NCI-H1105 (cell line): ENCODE measurements at regions not wholly inside any gene's neighbourhood (a gene's known extent, or its start where the extent isn't known, plus 50 kb on each side); places are given as distances from the start of the nearest gene placed in this dataset.

Source experiments
- DNase-seq: peaks from one replicate; lab custom pipeline; 2025; lab: John Stamatoyannopoulos, UW

DNA sequence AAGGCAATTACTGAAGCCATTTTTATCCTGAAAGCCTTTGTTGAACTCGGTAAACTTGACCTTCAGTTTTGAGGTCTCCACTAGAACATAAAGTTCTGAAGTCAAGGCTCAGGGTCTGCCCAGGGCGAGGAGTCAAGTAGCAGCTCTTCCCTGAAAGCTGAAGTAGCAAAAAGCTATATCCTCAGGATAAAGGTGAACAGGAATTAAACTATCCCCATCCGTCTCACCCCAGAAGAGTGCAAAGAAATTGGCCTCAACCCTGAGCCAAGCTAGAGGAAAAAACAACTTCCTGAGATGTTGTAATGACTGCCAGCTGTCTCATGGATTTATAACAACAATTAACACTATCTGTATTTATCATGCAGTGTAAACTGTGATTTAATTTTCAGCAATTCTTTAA, 590.8 kb downstream of the SPRY1 start:
- DNase-seq: no peak

DNA sequence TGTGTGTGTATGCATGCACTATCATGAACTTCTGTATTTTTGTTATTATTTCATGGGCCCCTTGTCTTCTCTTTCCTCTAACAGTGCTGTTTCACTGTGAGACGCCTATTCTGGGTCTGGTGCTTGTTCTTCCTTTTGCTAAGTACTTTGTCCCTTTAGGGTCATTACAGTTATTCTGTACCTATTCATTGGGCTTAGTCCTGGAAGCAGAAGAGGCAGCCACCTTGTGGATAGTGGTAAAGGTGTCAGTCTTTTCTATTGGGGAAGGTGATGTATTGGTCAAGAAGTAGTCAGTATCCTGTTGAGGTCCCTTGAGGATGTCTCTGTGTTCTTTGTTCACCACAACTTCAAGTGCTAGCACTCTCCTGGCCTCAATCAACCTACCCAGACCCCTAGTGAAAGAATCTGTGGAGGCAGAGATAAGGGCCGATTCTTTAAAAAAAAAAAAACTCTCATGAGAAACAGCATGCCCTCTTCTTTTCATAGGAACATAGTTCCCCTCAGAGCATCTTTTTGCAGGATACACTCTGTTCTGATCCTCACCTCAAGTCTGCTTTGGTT, 593.8 kb downstream of the SPRY1 start:
- no peak for DNase-seq

DNA sequence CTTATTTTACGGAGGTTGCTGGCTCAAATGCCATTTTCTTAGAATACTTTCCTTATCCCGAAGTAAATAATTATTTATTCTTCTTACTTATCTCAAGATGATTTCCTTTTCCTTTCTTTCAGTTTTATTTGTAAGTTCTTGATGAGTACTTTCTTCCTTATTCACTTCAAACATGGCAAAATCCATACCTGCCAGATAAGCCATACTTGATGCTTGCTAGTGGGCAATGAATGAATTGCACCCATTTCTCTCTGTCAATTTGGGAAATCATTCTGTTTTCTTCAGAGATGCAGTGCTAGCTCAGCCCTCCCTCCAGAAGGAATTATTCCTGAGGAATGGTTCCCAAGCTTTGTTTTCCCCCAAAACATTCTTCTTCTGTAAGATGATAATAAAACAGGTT, 598.3 kb downstream of the SPRY1 start:
- no peak for DNase-seq

DNA sequence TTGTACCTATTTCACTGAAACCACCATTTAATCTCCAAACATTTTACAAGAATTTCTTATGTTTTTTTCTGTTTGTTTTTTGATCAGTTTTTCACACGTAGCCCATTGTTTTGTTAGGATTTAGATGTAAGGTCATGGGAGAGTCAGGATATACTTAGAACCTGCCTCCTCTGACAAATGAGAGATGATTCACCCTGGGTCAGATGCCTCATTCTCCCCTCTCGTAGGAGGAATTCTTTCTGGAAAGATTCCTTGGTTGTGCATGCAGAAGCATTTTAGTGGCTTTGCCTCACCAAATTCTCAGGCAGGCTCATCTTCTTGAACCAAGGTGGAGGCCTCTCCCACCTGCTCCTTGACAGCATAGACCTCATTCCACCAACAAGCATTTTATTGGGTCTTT, 599.3 kb downstream of the SPRY1 start:
- no peak for DNase-seq

DNA sequence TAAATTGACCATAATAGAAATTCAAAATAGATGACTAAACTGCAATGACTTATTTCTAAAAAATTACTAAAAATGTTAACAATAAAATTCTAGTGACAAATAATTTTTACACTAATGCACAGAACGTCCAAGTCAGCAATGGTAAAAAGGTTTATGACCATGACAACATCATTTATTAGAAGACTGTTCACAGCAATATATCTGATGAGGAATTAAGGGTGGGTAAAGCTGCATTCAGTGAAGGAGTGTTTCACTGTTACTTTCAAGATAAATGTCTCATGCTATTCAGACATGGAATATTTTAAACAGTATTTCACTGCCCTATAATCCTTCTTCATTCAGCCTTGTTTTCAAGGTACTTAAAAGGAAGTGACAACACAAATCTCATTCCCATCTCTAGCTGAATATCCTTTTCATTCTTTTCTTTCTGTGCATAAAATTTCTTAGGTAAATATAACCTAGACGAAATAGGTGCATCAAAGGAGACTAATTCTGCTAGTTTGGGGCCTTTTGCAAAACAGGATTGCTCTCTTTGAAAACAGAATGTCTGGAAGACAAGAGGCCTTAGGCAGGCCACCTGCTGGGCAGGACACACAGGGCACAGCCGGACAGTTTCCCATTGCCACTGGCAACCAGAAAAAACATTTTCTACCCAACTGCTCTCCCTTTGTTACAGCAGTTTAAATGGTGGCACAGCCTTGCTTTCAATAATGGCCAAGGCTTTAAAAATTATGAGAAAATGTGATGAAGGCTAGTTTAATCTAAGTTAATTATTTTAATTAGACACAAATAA, 600.3 kb downstream of the SPRY1 start:
- no peak for DNase-seq

DNA sequence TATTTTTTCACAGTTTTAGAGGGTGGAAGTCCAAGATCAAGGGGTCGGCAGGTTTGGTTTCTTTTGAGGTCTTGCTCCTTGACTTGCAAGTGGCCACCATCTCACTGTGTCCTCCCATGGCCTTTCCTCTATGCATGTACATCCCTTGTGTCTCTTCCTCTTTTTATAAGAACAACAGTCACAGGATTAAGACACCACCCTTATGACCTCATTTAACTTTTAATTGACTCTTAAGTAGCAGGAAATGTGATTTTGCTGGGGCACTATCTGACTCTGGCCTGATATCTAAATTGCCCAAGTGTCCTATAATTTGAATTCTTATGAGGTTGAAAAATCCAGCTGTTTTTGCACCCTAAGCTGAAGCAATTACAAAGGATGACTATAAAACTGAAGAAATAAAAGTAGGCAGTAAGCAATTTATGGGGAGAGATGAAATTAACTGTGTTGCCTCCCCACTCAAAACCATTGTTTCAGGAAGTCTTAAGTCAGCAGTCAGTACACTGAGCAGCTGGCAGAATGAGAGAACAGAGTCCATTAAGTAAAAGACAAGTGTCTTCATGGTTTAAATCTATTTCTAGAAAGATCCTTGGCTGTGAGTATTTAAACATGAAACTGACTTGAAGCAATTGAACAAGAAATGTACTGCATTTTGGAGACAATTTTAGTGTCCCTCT, 601.3 kb downstream of the SPRY1 start:
- no peak for DNase-seq

DNA sequence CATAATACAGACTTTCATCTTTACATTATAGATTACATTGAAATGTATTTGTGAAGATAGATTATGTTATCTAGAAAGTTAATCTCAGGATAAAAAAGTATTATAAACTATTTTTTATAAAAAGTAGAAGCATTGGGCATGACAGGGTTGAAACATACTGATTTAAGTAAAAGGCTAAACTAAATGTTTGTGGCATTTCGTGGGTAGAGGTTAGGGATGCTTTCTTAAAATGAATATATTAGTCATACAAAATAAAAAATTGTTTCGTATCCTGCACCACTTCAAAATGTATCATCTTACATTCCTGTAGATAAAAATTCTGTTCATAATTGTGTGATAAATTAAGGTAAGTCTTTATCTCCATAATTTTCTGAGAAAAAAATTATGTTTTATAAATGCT, 603.6 kb downstream of the SPRY1 start:
- no peak for DNase-seq

DNA sequence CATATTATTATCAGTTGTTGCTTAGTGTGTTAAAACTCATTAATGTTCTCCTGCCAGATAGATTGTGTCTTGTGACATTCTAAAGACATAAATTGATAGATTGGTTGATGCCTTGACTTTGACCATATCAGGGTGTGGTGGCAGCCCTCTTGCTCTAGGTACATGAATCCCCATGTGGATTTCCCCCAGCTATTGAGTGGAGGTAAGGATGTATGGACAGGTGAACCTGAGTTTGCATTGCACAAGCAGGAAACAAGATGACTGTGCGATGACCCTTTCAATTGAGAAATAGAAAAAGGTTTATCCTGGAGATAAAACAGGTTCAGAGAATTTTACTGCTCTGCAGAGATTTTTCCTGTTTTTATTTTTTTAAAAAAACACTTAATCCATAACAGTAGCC, 619.2 kb downstream of the SPRY1 start:
- DNase-seq: no peak

DNA sequence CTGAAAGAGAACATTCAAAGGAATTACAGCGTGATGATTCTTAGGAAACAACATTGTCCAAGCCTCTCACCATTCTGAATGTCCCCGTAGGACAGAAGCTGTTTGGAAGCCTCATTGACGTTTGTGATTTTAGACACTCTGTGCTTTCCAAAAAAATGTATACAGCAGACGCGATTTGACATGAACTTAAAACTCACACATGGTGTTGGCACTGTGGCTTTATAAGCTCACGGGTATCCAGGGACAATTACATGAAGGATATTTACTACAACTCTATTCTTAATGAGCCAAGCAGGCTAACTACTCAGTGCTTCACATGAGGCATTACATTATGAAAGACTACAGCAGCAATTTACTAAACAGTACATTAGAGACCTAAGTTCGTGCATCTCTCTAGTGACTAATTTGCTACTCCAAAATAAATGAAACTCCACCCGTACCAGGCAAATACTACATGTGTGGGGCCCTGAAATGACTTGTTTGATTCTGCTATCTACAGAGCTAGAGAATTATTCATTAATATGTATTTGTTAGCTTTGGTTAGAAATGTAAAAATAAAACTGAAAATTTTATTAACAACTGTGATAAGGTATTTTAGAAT, 620.7 kb downstream of the SPRY1 start:
- no peak for DNase-seq

DNA sequence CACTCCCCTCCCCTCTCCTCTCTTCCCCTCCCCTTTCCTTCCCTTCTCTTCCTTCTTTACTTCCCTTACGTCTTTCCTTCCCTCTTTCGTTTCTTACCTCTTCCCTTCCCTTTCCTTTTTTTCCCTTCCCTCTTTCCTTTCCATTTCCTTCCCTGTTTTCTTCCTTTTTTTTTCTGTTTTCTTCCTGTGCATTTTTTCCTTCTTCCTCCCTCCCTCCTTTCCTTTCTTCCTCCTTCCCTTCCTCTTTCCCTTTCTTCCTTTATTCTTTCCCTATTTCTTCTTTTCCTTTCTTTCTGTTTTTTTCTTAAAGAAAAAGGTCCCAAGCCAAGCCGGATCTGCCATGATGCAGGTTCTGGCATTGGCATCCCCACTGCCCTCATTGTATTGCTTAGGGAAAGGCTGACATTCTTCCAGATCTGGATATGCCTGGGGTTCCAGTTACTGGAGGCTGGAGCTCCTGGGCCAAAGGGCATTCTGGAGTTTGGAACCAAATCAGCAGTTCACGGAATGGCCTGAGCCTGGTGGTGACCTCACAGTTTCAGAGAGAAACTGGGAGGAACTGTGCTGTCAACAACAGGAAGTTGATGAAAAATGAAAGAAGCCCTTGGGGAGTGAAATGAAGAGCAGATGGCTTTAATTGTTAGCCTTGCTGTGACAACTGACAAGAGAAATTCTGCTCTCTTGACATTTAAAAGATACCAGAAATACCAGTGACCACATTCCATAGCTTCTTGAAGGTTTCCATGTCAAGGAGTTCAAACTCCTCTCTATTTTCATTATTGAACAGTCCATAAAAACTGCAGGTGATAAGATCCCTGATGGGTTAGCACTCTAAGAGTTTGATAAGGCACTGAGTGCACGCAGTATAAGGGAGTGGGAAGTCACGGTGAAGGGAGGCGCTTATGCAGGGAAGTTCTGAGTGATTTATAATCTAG, 622.1 kb downstream of the SPRY1 start:
- no peak for DNase-seq

DNA sequence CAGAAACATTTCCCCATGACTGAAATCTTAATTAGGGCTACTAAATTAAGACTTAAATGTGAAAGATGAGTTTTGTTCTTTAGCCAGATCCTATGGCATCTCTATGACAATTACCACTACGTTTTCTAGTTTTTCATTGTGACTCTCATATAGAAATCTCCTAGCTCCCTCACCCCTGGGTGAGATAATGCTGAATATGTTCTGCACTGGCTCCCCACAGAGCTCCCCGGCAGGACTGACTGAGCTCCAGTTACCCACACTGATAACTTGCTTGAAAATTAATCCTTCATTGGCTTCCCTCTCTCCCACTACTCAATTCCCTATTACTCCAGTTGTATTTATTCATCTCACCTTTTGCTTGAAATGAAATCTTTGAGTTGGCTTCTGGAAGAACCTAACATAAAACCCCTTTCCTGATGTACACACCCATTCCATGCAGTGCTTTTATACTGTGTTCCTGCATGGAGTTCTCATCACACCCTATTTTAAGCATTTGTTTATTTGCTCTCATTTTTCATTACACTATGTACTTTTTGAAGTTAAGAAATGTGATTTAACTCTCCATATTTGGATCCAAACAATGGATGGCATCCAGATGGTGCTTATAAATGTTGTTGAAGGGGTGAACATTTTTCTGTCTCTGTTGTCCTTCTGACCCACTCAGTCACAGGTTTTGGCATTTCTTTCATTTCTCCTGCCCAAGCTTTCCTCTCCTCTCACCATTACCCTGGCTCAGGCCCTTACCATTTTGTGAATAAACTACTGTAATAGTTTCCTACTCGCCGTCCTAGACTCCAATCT, 623.4 kb downstream of the SPRY1 start:
- no peak for DNase-seq

DNA sequence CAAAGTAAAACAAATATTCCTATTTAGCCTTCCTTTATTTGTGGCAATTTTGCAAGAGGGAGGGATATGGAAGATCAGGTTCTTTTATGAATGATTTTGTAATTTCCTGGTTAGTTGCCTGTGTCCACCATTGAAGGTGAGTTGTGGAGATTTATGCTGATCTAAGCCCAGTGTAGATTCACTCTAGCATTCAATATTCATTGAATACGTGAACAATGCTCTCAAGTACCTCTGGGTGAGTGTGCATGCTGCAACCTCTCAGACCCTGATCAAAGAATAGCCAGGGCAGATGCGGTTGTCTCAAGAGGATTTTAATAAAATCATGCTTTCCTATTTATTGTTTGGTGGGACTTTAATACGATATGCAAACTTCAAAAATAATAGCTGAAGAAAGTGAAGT, 628.4 kb downstream of the SPRY1 start:
- DNase-seq: no peak

DNA sequence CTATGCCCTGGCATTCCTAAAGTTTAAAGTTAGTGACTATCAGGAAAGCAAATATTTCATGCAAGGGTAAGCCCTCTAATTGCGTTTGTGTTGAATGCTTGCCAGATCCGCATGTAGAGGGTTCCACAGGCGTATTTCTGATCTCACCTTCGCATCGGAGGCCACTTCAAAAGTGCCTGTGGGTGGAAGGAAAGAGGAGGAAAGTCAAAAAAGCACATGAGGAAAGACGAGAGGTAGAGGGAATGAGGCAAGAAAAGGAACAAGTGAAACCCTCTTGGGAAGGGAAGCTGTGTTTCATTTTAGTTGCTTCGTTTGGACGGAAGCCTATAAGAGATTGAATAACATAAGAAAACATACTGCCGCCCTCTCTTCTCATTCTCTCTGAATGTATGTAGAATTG, 628.8 kb downstream of the SPRY1 start:
- DNase-seq: no peak

DNA sequence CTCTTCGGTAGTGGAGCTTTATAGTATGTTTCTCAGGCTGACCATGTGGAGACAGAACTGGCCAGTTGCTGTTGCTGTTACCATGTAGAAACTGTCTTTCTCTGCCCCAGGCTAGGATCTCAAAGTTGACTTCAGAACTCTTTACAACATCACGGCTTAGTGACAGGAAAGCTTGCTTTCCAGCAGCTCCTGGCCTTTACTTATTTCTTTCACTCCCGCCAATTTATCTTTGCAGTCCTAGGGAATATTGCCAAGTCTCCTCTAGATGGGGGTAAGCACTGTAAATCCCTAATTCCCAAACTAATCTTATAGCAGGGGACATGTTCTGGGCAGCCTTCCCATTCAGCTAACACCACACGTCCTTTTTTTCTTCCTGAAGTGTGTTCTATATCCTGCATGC, 631.6 kb downstream of the SPRY1 start:
- DNase-seq: no peak

DNA sequence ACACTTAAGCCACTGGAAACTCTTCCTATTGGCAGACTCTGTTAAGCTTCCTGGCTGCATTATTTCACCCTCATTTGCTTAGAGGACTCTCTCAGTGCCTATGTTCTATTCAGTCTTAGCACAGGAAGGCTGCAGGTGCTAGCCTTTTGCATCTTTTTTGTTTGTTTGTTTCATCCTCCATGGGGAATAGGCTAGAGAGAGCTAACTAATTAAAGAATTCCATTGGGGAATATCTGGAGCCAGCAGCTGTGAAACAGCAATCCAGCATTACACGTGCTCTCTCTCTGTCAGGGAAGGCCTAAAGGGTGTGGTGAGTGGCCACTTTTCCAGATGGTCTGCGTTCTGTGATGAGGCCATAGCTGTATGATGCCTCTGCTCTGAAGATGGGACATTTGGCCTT, 633.6 kb downstream of the SPRY1 start:
- no peak for DNase-seq

DNA sequence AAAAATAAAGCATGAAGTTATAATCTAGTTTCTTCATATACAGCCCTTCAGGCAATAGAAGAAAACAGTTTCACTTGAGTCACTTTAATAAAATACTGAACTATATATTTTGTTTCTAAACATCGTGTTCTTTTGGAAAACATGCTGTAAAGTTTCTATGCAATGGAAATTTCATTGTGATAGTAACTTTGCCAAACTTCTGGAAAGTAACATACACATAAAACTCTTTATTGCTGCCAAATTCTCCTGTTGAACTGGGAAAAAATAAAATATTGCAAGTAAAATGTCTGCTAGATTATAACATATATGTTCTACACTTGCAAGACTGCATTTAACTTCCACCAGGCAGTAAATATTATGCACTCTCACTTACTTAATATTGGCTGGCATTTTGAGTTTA, 635.4 kb downstream of the SPRY1 start:
- DNase-seq: no peak

DNA sequence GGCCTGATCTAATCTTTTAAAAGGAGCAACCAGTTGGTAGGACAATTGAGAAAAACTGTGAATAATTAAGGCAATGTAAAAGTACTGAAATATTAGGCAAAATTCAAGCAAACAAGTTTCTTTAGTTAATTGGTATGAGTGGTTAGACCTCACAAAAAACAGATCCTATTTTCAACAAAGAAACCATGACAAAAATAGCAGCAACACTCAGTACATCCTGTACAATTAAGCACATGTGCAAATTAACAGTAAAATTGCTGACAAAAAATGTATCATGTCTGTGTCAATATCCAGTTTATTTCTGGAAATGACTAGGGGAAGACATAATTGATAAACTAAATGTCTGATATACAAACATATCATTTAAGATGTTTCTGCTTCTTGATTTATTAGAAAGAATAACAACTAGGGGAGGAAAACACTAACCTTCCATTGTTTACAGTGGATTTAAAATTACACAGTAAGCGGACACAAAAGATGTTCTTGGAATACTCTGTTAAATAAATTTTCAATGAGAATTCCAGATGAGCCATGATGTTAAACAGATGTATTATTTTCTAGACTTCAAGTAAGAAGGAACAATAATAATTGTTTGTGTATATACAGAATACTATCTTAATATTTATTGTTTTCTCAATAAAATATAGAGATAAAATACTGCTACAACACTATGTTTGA, 638.9 kb downstream of the SPRY1 start:
- no peak for DNase-seq

DNA sequence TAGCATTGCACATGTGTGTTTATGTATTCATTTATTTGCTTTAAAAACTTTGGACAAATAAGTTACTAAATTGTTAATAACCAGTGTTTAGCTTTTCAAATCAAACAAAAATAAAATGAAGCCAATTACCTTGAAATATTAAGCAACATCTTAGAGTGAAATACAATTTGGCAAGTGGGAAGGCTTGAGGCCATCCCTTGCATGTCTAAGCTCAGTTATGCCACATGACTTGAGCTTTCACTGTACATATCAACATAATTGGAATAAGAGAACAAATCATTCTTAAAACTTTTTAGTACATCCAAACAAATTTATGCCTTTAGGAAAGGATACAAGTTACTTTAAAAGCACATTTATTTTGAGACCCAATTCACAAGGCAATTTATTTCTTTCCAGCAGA, 640.6 kb downstream of the SPRY1 start:
- DNase-seq: no peak

DNA sequence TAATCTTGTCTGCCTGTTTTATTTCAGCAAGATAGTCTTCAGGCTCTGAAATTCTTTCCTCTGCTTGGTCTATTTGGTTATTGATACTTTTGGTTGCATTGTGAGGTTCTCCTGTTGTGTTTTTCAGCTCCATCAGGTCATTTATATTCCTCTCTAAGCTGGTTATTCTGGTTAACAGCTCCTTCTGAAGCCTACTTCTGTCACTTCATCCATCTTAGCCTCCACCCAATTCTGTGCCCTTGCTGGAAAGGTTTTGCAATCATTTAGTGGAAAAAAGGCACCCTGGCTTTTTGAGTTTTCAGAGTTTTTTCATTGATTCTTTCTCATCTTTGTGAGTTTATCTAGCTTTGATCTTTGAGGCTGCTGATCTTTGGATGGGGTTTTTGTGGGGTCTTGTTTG, 647.7 kb downstream of the SPRY1 start:
- no peak for DNase-seq

DNA sequence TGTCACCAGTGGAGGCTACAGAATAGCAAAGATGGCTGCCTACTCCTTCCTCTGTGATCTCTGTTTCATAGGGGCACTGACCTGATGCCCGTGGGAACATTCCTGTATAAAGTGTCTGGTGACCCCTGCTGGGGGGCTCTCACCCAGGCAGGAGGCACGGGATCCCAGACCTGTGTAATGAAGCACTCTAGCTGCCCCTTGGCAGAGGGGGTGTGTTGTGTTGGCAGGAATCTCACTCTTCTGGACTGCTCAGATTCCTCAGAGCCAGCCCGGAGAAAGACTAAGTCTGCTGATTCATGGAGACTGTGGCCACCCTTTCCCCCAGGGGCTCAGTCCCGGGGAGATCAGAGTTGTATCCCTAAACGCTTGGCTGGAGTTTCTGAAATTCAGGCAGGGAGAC, 648.3 kb downstream of the SPRY1 start:
- DNase-seq: no peak

DNA sequence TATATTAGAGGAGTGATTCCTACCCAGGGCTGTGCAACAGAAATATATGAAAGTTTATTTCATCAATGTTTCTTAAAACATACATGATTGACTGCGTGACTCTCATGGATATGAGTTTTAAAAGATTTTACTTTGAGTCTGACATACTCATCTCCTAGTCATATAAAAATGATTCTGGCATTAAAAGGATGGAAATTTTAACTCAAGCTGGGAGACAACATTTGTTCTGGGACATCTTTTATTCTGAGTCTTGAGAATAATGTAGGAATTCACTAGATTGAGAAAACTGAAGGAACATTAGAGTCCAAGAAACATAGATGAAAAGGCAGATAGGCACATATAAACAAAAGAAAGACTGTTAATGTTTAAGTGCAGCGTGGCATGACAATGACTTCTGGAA, 649.6 kb downstream of the SPRY1 start:
- DNase-seq: no peak
